RWPE2 (cell line): ENCODE measurements at regions not wholly inside any gene's neighbourhood (a gene's known extent, or its start where the extent isn't known, plus 50 kb on each side); places are given as distances from the start of the nearest gene placed in this dataset.

Source experiments
- ATAC-seq: fragments of 200-7000 bp; cut with Tn5 transposase; 3 replicates; pipeline ENCODE4 v1.9.1; 2021; ENCODE audit warnings: low read depth
- DNase-seq: peaks from one replicate; pipeline ENCODE4 v3.0.0-alpha.2; 2020; ENCODE audit warnings: low spot score
- H3K27ac ChIP-seq: fragments of 450-650 bp; 2 replicates; pipeline ENCODE4 v1.5.1; 2017; ENCODE audit warnings: mild to moderate bottlenecking; ENCODE audit not compliant: poor library complexity, severe bottlenecking
- H3K27me3 ChIP-seq: fragments of 250-450 bp; sonication (Bioruptor Pico); 2 replicates; pipeline ENCODE4 v1.5.1; 2021; ENCODE audit warnings: mild to moderate bottlenecking, moderate library complexity; ENCODE audit not compliant: insufficient read depth, poor library complexity, severe bottlenecking
- H3K36me3 ChIP-seq: fragments of 250-450 bp; sonication (Bioruptor Pico); 2 replicates; pipeline ENCODE4 v1.5.1; 2020; ENCODE audit warnings: low read depth, mild to moderate bottlenecking, moderate library complexity
- H3K4me1 ChIP-seq: fragments of 250-450 bp; sonication (Bioruptor Pico); 2 replicates; pipeline ENCODE4 v1.5.1; 2021; ENCODE audit warnings: mild to moderate bottlenecking, moderate library complexity; ENCODE audit not compliant: insufficient read depth, poor library complexity, severe bottlenecking
- H3K4me3 ChIP-seq: fragments of 250-450 bp; sonication (Bioruptor Pico); 2 replicates; pipeline ENCODE4 v1.5.1; 2021; ENCODE audit warnings: mild to moderate bottlenecking, moderate library complexity; ENCODE audit not compliant: severe bottlenecking
- H3K9me3 ChIP-seq: fragments of 250-450 bp; sonication (Bioruptor Pico); 2 replicates; pipeline ENCODE4 v1.5.1; 2021; ENCODE audit warnings: mild to moderate bottlenecking, moderate library complexity; ENCODE audit not compliant: severe bottlenecking
- TF ChIP-seq, protein P1 (sequence below): fragments of 450-650 bp; IDR thresholded peaks from one replicate; pipeline ENCODE4 v1.5.1; 2017; ENCODE audit warnings: mild to moderate bottlenecking, moderate library complexity; ENCODE audit not compliant: poor library complexity, severe bottlenecking

GRCh38 chrX:129058405-129058804 lies 464.9 kb downstream of the SMARCA1 start:
- no peaks in the 10 kb centered on the region for H3K27me3 ChIP-seq
- H3K4me3 ChIP-seq, result no peak overlapping the region
- no peaks in the 10 kb centered on the region for H3K9me3 ChIP-seq
- H3K4me1 ChIP-seq, result no peaks in the 10 kb centered on the region
- TF ChIP-seq, protein P1, sequence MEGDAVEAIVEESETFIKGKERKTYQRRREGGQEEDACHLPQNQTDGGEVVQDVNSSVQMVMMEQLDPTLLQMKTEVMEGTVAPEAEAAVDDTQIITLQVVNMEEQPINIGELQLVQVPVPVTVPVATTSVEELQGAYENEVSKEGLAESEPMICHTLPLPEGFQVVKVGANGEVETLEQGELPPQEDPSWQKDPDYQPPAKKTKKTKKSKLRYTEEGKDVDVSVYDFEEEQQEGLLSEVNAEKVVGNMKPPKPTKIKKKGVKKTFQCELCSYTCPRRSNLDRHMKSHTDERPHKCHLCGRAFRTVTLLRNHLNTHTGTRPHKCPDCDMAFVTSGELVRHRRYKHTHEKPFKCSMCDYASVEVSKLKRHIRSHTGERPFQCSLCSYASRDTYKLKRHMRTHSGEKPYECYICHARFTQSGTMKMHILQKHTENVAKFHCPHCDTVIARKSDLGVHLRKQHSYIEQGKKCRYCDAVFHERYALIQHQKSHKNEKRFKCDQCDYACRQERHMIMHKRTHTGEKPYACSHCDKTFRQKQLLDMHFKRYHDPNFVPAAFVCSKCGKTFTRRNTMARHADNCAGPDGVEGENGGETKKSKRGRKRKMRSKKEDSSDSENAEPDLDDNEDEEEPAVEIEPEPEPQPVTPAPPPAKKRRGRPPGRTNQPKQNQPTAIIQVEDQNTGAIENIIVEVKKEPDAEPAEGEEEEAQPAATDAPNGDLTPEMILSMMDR, result no peak
- DNase-seq (no peak), ATAC-seq (no peak)
- no peak overlapping the region for H3K27ac ChIP-seq
- H3K36me3 ChIP-seq, result no peaks in the 10 kb centered on the region

- Histone ChIP-seq H3K9me3 (no peaks in the 10 kb centered on the region), H3K36me3 (no peaks in the 10 kb centered on the region), H3K4me3 (no peak overlapping the region), H3K4me1 (no peaks in the 10 kb centered on the region), H3K27me3 (no peaks in the 10 kb centered on the region), H3K27ac (no peak overlapping the region)
- no peak for DNase-seq
- TF ChIP-seq, protein P1, result no peak
- ATAC-seq, result no peak
Measured at GRCh38 chrX:129043138-129043537, 480.2 kb downstream of the SMARCA1 start.

- no peaks in the 10 kb centered on the region for H3K27me3 ChIP-seq
Measured at GRCh38 chrX:129041319-129041718, 482.0 kb downstream of the SMARCA1 start.

GRCh38 chrX:129040124-129040523 lies 483.2 kb downstream of the SMARCA1 start:
- H3K9me3 ChIP-seq, result no peaks in the 10 kb centered on the region
- no peak overlapping the region for H3K4me3 ChIP-seq
- no peaks in the 10 kb centered on the region for H3K36me3 ChIP-seq
- no peaks in the 10 kb centered on the region for H3K4me1 ChIP-seq
- TF ChIP-seq, protein P1, result no peak
- no peaks in the 10 kb centered on the region for H3K27me3 ChIP-seq
- ATAC-seq, result no peak
- no peak for DNase-seq
- H3K27ac ChIP-seq, result no peak overlapping the region

More at GRCh38 chrX:129041319-129041718, 482.0 kb downstream of the SMARCA1 start:
- no peak overlapping the region for H3K27ac ChIP-seq
- DNase-seq, result no peak
- no peak for ATAC-seq
- TF ChIP-seq, protein P1, result no peak
- no peak overlapping the region for H3K4me3 ChIP-seq
- no peaks in the 10 kb centered on the region for H3K36me3 ChIP-seq
- no peaks in the 10 kb centered on the region for H3K4me1 ChIP-seq
- H3K9me3 ChIP-seq, result no peaks in the 10 kb centered on the region

DNA sequence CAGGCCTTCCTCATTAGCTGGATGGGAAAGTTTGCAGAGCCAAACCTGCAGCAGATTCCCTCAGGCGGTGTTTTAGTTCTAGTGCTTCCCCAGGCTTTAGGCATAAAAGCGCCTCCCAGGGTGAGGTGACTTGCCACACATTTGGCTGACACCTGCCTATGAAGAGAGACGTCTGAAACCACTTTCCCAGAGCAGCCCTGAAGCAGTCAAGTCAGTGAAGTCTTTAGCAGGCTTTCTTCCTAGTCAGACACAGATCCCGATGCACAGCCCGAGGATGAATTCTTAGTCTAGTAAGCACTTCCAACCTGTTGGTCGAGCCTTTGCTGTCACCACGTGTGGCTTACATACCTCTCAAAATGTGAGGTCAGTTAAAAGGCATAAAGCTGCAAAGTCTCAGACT lies 484.1 kb downstream of the SMARCA1 start:
- TF ChIP-seq, protein P1, result no peak
- no peak for ATAC-seq
- no peak overlapping the region for H3K4me3 ChIP-seq
- H3K36me3 ChIP-seq, result no peaks in the 10 kb centered on the region
- H3K27ac ChIP-seq, result no peak overlapping the region
- no peaks in the 10 kb centered on the region for H3K9me3 ChIP-seq
- no peaks in the 10 kb centered on the region for H3K4me1 ChIP-seq
- H3K27me3 ChIP-seq, result no peaks in the 10 kb centered on the region
- DNase-seq, result no peak
